ENCODE measurements at regions not wholly inside any gene's neighbourhood (a gene's known extent, or its start where the extent isn't known, plus 50 kb on each side); places are given as distances from the start of the nearest gene placed in this dataset.

DNA sequence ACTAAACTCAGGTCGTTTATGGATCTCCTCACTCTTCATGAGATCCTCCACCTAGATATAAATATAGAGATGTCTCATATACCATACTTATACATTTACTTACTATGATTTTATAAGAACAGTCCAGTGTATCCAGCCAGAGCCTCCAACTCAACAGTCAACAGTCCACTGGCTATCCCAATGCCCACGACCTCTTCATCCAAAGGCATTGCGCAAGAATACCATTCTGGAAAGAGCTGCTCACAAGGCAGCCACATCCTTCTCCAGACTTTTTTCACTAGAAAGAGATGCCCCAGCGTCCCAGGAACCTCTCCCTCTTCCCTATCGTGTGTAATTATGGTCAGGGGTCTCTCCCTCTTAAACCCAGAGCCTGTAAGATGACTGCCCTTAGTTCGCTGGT lies 448.8 kb downstream of the LRATD1 start:
- H3K4me1 ChIP-seq, result no peaks in the 10 kb centered on the region
- TF ChIP-seq, protein P1, sequence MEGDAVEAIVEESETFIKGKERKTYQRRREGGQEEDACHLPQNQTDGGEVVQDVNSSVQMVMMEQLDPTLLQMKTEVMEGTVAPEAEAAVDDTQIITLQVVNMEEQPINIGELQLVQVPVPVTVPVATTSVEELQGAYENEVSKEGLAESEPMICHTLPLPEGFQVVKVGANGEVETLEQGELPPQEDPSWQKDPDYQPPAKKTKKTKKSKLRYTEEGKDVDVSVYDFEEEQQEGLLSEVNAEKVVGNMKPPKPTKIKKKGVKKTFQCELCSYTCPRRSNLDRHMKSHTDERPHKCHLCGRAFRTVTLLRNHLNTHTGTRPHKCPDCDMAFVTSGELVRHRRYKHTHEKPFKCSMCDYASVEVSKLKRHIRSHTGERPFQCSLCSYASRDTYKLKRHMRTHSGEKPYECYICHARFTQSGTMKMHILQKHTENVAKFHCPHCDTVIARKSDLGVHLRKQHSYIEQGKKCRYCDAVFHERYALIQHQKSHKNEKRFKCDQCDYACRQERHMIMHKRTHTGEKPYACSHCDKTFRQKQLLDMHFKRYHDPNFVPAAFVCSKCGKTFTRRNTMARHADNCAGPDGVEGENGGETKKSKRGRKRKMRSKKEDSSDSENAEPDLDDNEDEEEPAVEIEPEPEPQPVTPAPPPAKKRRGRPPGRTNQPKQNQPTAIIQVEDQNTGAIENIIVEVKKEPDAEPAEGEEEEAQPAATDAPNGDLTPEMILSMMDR (IDR thresholded peaks at IDR 0.05), result no peak
- H3K27ac ChIP-seq, result no peak overlapping the region
- peaks cover 3% of the 10 kb centered on the region for H3K9me3 ChIP-seq (ENCODE audit: control insufficient read depth, low read length)
- H3K4me3 ChIP-seq (ENCODE audit: low read depth, low read length), result no peak overlapping the region
- H3K36me3 ChIP-seq (ENCODE audit: control insufficient read depth, insufficient read depth, low read length), result no peaks in the 10 kb centered on the region
- H3K79me2 ChIP-seq, result no peaks in the 10 kb centered on the region
- no peak overlapping the region for H3K4me2 ChIP-seq (ENCODE audit: low read length)
- H2AFZ ChIP-seq, result no peak overlapping the region
- H3K9ac ChIP-seq, result no peak overlapping the region
- no peaks in the 10 kb centered on the region for H3K27me3 ChIP-seq (ENCODE audit: control insufficient read depth, insufficient read depth, low read length)

DNA sequence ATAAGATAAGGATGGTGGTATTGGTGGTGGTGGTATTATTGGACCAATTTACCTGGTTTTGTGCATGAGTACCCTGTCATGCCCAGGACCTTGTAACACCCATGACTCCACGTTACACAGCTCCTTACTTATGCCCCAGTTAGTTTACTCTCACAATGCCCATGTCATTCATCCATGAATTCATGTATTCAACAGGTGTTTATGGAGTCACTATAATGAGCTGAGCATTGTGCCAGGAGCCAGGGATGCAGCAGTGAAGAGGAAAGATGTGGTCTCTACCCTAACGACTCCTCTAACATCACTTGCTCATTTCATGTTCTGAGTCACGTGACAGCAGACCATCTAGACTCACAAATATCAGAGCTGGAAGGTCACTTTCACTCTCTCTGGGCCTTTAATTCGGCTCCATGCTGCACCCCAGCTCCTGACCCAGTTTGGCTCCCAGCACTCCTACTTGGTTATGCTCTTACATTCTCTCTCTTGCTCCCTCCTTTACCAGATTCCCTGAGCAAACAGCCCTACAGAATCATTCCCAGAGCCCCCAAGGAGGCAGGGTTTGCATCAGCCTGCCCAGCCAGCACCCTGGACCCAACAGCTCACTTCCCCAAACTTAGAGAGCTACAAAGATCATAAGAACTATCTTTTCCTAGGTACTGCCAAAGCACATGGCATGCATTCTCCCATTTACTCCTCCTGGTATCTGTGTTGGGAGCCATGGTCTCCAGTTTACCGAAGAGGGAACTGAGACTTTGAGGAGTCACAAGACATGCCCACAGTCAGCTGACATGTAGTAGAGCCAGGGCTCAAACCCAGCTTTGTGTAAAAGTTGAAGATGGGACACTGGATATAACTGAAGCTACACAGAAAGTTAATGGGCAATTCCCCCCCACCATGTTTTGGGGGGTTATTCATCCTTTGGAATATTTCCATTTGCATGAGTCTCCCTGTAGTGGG lies 449.9 kb downstream of the LRATD1 start:
- H3K27me3 ChIP-seq (ENCODE audit: control insufficient read depth, insufficient read depth, low read length), result no peaks in the 10 kb centered on the region
- H3K79me2 ChIP-seq, result no peaks in the 10 kb centered on the region
- no peak overlapping the region for H3K27ac ChIP-seq
- H3K36me3 ChIP-seq (ENCODE audit: control insufficient read depth, insufficient read depth, low read length), result no peaks in the 10 kb centered on the region
- H2AFZ ChIP-seq, result no peak overlapping the region
- H3K4me2 ChIP-seq (ENCODE audit: low read length), result no peak overlapping the region
- TF ChIP-seq, protein P1 (IDR thresholded peaks at IDR 0.05), result no peak
- no peak overlapping the region for H3K9ac ChIP-seq
- H3K4me1 ChIP-seq, result no peaks in the 10 kb centered on the region
- no peak overlapping the region for H3K4me3 ChIP-seq (ENCODE audit: low read depth, low read length)
- peaks cover 3% of the 10 kb centered on the region for H3K9me3 ChIP-seq (ENCODE audit: control insufficient read depth, low read length)

DNA sequence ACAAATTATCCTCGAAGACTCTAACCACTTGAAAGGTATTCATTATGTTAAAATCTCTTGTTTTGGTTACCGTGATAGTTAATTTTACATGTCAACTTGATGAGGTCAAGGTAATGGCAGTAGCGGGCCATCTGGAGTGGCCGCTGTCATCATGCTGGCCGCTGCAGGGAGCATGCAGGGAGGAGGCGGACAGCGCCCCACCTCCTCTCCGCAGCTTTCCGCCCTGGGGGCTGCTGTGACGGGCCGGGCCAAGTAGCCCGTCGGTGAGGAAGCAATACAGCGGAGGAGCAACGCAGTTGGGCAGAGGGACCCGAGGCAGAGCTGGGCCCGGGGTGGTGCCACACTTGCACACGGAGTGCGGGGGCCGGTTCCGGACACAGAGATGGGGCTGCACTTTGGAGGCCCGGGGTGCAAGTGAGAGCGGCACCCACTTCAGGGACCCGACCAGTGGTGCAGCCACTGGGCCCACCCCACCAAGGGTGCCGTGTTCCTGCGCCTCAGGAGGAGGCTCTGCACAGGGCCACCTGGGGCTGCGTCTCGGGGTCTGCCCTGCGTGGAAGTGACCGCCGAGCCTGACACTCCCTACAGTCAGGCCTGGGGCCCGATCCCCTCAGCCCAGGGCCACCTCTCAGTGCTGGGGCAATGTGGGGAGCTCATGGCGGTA lies 452.4 kb downstream of the LRATD1 start:
- TF ChIP-seq, protein P1 (IDR thresholded peaks at IDR 0.05), result no peak

DNA sequence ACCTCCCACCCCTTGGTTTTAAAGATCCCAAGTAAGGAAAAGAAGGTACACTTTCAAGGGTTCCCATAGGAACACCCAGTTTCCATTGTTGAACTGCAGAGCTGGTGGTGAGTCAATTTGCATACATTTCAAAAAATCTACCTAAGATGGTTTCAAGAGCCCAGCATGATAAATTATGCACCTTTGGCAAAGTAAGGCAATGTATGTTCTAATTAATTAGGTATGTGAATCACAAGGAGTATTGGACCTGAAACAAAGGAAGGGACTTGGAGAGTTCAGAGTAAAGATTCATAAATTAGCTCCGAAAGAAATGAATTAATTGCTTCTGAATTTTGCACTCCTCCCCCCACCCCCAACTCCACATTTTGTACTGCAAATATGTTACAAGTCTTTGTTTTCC lies 459.7 kb downstream of the LRATD1 start:
- no peak overlapping the region for H2AFZ ChIP-seq
- TF ChIP-seq, protein P1 (IDR thresholded peaks at IDR 0.05), result no peak
- no peak overlapping the region for H3K4me3 ChIP-seq (ENCODE audit: low read depth, low read length)
- no peak overlapping the region for H3K27ac ChIP-seq
- H3K4me1 ChIP-seq, result no peaks in the 10 kb centered on the region
- no peaks in the 10 kb centered on the region for H3K9me3 ChIP-seq (ENCODE audit: control insufficient read depth, low read length)
- no peak overlapping the region for H3K4me2 ChIP-seq (ENCODE audit: low read length)
- H3K36me3 ChIP-seq (ENCODE audit: control insufficient read depth, insufficient read depth, low read length), result no peaks in the 10 kb centered on the region
- no peak overlapping the region for H3K9ac ChIP-seq
- no peaks in the 10 kb centered on the region for H3K27me3 ChIP-seq (ENCODE audit: control insufficient read depth, insufficient read depth, low read length)
- H3K79me2 ChIP-seq, result no peaks in the 10 kb centered on the region

More for the DNA sequence above, 452.4 kb downstream of the LRATD1 start:
- H3K4me3 ChIP-seq (ENCODE audit: low read depth, low read length), result no peak overlapping the region
- no peaks in the 10 kb centered on the region for H3K36me3 ChIP-seq (ENCODE audit: control insufficient read depth, insufficient read depth, low read length)
- H3K79me2 ChIP-seq, result no peaks in the 10 kb centered on the region
- H2AFZ ChIP-seq, result no peak overlapping the region
- no peak overlapping the region for H3K9ac ChIP-seq
- H3K9me3 ChIP-seq (ENCODE audit: control insufficient read depth, low read length), result peaks cover 3% of the 10 kb centered on the region
- no peaks in the 10 kb centered on the region for H3K27me3 ChIP-seq (ENCODE audit: control insufficient read depth, insufficient read depth, low read length)
- H3K27ac ChIP-seq, result no peak overlapping the region
- no peak overlapping the region for H3K4me2 ChIP-seq (ENCODE audit: low read length)
- no peaks in the 10 kb centered on the region for H3K4me1 ChIP-seq

All from parathyroid adenoma (tissue), 2 donors.